Fibroblast of skin of back (primary cell): ENCODE measurements at regions not wholly inside any gene's neighbourhood (a gene's known extent, or its start where the extent isn't known, plus 50 kb on each side); places are given as distances from the start of the nearest gene placed in this dataset.
A peak's percentile ranks its signal among the peaks of the same experiment; 100 is the strongest.
"Not testable (repeated sequence)": the region's sequence is repeated elsewhere in the genome, so short reads cannot be mapped to it uniquely, and the experiment has no call there.

Experiments
- DNase-seq: peaks from one replicate; pipeline ENCODE4 v3.0.0-alpha.2; 2013

GRCh38 chr11:81377418-81377817 lies 1356.2 kb downstream of the FAM181B start:
- no peak for DNase-seq

GRCh38 chr11:81373986-81374385 lies 1359.7 kb downstream of the FAM181B start:
- no peak for DNase-seq

- no peak for DNase-seq
Measured at GRCh38 chr11:81368192-81368591, 1365.5 kb downstream of the FAM181B start.

GRCh38 chr11:81365496-81365895 lies 1368.2 kb downstream of the FAM181B start:
- DNase-seq: no peak

- no peak for DNase-seq
Measured at GRCh38 chr11:81359476-81359875, 1374.2 kb downstream of the FAM181B start.

GRCh38 chr11:81345609-81346008 lies 1388.1 kb downstream of the FAM181B start:
- DNase-seq: no peak

GRCh38 chr11:81342966-81343365 lies 1390.7 kb downstream of the FAM181B start:
- DNase-seq: no peak

- no peak for DNase-seq
Measured at GRCh38 chr11:81340225-81340624, 1393.4 kb downstream of the FAM181B start.

- no peak for DNase-seq
Measured at GRCh38 chr11:81339521-81339920, 1394.1 kb downstream of the FAM181B start.

- no peak for DNase-seq
Measured at GRCh38 chr11:81337756-81338155, 1395.9 kb downstream of the FAM181B start.

GRCh38 chr11:81332276-81332675 lies 1401.4 kb downstream of the FAM181B start:
- no peak for DNase-seq

- DNase-seq: no peak
Measured at GRCh38 chr11:81331611-81332235, 1401.9 kb downstream of the FAM181B start.

GRCh38 chr11:81331088-81331487 lies 1402.6 kb downstream of the FAM181B start:
- DNase-seq: no peak

- DNase-seq: no peak
Measured at GRCh38 chr11:81303038-81303664, 1430.5 kb downstream of the FAM181B start.

- DNase-seq: no peak
Measured at GRCh38 chr11:81301166-81301830, 1432.4 kb downstream of the FAM181B start.

- no peak for DNase-seq
Measured at GRCh38 chr11:81286959-81287358, 1446.7 kb downstream of the FAM181B start.

GRCh38 chr11:81286550-81286949 lies 1447.1 kb downstream of the FAM181B start:
- DNase-seq: no peak

GRCh38 chr11:81280228-81280627 lies 1453.4 kb downstream of the FAM181B start:
- DNase-seq: not testable (repeated sequence)

GRCh38 chr11:81278991-81279390 lies 1454.7 kb downstream of the FAM181B start:
- no peak for DNase-seq

GRCh38 chr11:81270686-81271085 lies 1463.0 kb downstream of the FAM181B start:
- DNase-seq: no peak

- DNase-seq: no peak
Measured at GRCh38 chr11:81267246-81267645, 1466.4 kb downstream of the FAM181B start.

GRCh38 chr11:81259471-81259870 lies 1474.2 kb downstream of the FAM181B start:
- no peak for DNase-seq

- no peak for DNase-seq
Measured at GRCh38 chr11:81255895-81256294, 1477.8 kb downstream of the FAM181B start.

- peak; percentile 3 for DNase-seq
Measured at GRCh38 chr11:81253244-81253643, 1480.4 kb downstream of the FAM181B start.
